ENCODE measurements at regions not wholly inside any gene's neighbourhood (a gene's known extent, or its start where the extent isn't known, plus 50 kb on each side); places are given as distances from the start of the nearest gene placed in this dataset.

DNA sequence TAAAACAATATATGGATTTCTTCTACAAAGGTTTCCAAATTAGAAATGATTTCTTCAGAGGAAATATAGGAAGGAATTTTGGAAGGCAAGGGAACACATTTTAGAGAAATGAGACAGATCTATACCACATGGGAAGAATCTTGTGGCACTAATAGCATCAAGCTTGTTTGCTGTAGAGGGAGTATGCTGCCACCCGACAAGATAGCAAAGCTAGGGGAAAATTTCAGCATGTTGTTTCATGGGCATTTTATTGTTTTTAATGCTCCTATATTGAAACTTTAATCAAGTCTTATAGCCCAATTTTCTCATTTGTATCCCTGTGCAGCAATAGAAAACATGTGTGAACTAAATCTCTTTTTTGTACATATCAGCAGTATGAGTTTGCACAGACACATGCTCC is 551.7 kb upstream of the INTU start:
- no peak for DNase-seq (ENCODE audit: low spot score)

DNA sequence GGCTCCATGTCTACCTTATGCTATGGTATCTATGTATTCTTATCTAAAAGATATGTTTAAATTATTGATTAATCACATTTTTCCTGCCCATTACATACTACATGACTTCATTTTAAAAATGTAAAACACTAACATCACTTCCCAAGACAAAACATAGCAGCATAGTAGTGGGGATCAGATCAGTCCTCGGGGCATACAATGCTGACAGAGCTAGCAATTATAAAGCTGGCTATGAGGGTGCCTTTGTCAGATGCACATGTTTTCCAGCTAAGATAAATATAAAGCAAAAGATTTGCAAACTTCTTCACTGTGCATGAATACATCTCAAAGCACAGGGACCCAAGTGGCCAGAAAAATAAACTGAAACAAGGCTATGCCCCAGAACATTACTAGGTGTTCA is 549.8 kb upstream of the INTU start:
- DNase-seq (ENCODE audit: low spot score), result no peak

DNA sequence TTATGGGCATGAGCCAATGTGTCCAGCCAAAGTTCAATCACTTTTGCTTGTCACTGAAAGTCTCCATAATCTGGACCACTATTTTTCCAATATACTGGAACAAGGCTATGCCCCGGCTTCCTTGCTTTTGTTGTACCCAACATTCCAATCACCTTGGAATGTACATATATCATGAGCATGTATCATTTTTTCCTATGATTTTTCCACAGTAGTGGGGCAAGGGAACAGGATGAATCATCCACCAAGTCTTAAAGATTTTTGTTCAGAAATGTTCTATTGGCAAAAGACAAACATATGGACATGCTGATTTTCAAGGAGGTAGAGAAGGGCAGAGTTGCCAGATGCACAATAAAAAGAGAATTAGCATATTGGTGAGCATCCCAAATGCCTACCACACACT is 548.1 kb upstream of the INTU start:
- no peak for DNase-seq (ENCODE audit: low spot score)

DNA sequence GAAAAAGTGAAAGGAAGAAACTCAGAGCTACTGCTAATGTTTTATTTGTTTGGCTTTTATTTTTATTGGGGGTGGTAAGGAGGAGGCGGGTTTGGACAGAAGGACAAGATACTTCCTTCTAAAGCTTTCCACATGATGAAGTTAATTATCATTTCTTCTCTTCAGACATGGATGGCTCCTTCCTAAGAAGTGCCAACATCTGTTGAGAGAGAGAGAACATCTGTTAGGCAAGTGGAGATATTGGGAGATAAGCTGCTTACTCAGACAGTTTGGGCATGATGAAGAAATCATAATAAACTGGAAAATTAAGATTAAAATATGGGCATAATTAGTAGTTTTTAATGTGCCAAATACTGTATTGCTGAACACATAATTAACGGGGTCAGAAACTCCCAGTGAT is 535.7 kb upstream of the INTU start:
- no peak for DNase-seq (ENCODE audit: low spot score)

DNA sequence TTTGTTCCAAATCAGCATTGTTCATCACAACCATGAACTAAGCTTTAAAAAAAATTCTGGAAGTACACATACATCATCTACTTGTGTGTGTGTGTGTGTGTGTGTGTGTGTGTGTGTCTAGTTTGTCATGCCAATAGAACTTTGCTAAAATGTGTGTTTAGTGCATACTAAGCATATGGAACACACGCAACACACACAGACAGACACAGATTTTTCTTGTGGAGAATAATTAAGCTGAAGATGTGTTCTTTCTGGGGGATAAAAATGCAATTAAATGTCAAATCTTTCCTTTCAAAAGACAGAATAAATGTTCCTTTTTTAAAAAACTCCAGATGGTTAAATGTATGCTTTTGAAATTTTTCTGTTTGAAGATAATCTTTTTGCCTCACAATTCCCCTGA is 530.4 kb upstream of the INTU start:
- no peak for DNase-seq (ENCODE audit: low spot score)

DNA sequence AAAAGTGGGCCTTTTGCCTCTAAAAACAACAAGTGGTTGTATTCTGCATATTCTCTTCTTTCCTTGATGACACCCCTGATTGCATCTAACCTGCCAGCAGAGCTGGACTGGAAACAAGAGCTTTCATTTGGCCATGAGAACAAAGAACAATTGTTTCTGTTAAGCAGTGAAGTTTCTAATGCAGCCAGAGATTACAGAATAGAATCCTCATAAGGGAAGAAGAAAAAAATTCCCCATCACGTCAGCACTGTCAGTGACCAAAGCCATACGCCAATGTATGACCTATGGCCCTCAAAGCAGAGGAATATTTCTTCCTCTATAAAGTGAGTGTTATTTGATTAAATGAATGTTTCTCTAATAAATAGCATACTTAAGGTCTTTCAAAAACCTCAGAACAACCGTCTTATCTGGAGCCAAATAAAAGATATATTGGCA is 529.1 kb upstream of the INTU start:
- no peak for DNase-seq (ENCODE audit: low spot score)

DNA sequence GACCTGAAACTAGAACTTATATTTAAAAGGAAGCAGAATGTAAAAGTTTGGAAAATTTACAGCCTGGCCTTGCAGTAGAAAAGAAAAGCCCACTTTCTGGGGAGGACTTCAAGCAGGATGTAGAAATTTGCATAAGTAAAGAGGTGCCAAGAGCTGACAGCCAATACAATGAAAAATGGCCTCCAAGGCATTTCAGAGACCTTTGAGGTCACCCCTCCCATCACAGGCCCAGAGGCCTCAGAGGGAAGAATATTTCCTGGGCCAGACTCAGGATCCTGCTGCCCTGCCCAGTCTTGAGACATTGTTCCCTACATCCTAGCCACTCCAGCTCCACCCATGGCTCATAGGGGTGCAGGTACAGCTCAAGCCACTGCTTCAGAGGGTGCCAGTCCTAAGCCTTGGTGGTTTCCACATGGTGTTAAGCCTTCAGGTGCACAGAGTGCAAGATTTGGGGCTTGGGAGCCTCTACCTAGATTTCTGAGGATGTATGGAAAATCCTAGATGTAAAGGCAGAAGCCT is 518.9 kb upstream of the INTU start:
- DNase-seq (ENCODE audit: low spot score), result no peak

DNA sequence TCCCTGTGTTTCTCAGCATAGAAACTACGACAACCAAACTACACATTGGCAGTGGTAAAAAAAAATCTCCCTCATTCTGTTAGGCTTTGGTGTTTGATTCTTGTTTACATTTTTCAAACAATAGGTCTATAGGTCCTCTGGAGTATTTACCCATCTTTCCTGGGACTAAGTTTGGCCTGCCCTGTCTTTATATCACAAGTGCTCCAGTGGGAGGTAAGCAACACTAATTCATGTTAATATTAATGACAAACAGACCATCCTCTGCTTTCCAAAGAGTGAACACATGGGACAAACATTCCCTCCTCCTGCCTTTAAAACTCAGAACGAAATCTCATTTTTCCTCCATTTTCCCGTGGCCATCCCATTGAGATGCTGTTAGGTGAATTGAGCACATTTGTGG is 514.1 kb upstream of the INTU start:
- DNase-seq (ENCODE audit: low spot score), result no peak

DNA sequence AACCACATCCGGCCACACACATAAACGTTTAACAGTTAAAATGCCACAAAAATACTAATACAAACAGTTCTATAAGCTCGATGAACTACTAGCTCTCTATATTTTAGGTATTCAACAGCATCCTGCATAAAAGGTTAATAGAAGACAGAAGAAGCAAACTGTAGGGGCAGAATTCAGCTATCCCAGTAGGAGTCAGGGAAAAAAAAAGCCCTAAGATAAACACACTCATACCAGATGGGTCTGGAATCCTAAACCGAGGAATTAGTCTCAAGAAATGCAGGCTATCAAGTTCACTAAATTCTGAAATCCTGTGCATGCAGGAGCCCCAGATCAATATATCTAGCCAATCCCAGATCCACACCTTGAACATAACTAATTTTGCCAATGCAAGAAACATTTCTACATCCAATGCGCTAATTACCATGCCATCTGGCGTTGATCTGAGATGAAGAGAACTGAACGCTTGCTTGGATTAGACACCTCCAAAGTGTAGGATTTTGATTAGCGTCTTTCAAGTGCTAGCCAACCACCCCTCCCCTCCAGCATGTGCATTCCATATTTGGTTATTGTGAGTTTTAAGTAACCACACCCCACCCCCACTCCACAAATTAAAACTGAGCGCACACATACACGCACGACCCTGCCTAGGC is 512.2 kb upstream of the INTU start:
- DNase-seq (ENCODE audit: low spot score), result no peak

DNA sequence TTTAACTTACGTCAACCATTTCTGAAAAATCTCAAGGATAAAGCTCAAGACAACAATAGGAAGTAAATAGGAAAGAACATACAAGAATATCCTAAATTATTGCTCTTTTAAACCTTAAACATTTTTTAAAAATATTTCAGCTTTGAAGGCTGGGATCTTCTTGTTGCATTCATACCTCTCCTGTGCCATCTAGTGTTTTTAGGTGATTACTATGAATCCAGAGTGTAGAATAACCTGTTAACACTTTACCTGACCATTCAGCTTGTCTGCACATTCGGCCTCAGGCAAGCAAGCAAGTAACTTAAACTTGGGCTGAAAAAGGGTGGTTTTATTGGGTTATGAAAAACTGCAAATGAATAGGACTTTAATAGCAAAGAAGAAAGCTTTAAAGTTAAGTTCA is 507.8 kb upstream of the INTU start:
- no peak for DNase-seq (ENCODE audit: low spot score)

DNA sequence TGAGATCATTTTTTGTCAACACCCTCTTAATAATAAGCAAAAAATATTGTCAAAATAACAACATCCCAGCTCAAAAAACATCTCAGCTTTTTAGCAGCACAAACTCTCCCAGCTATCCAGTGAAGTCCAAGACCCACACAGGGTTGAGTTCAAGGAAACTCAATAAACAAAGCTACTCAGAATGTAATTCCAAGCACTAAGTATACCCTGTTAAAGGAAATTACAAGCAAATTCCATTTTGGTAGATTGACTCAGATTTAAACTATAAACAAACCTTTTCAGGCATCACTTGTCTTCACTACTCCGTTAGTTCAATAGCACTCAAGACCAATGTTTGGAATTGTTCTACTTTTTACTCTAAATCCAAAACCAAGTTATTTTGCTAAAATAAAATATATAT is 506.0 kb upstream of the INTU start:
- DNase-seq (ENCODE audit: low spot score), result no peak

DNA sequence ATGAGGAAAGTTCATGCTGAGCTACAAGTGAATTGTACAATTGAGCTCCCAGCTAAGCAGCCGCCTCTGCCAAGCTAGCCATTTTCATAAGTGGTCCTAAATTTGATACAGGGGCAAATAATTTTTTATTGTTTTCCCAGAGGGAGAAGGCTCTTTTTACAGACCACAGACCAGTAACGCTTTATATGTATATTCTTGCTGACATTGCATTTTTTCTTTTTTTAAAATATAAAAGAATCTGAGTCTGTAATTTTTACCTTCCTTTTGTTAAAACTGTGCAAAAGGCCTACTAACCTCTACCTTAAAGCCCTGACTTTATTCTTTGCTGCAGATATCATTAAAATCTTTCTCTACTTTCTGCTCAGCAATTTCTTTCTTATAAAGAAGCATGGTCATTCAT is 501.2 kb upstream of the INTU start:
- DNase-seq (ENCODE audit: low spot score), result no peak

DNA sequence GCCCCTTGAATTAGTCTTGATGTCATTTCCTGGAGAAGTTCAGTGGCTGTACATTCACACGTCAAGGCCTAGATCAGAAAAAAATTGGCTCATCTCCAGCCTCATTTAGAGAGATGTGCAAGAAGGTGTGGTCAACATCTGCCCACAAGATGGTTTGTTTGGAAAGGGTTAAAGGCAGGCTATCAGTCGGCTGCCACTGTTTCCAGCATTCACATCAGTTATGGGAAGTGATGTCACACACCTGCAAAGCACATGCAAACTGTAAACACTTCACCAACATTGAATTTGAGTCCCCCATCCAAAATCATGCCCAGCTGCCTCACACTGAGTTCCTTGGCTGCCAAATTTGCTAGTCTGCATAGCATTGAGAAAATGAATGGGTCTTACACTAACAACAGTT is 498.3 kb upstream of the INTU start:
- no peak for DNase-seq (ENCODE audit: low spot score)

DNA sequence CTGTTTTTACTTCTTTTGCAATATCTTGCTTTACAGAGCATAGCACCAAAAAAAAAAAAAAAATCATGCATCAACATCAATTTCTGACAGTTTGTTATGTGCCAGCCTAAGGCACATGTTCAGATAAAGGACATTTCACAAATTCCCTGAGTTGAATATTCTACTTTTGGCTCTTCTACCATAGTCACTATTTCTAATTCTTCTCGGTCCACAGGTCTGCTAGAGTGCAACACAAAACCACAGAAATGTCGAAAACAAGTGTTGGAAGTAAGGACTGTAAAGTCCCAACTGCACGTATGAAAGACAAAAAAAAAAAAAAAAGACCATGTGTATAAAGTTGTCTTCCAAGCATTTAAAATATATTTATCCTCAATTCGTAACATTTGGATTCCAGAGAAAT is 494.2 kb upstream of the INTU start:
- no peak for DNase-seq (ENCODE audit: low spot score)

DNA sequence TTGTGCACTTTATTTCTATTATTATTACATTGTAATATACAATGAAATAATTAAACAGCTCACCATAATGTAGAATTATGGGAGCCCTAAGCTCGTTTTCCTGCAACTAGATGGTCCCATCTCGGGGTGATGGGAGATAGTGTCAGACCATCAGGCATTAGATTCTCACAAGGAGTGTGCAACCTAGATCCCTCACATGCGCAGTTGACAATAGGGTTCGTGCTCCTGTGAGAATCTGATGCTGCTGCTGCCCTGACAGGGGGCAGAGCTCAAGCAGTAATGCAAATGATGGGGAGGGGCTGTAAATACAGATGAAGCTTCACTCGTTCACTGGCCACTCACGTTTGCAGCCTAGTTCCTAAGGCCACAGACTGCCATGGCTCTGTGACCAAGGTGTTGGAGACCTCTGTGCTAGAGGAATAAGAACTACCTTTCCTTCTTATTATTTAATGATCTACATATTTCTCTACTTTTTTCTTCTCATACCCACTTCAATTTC is 492.9 kb upstream of the INTU start:
- no peak for DNase-seq (ENCODE audit: low spot score)

DNA sequence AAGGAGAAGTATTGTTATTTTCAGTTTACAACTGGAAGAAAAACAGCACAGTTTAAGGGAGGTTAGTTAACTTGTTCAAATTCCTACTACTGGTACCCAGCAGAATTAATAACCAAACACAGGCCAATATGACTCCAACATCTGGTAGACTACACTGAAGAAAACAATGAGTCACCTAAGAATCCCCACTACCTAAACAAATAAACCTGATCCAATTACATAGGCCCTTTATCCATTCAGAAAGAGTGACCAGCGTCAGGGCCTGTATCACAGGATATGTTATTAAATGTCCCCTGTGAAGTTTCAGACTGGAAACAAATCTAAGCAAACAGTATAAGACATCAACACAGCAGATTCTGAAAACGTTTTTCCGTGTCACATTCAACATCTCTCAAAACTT is 492.5 kb upstream of the INTU start:
- DNase-seq (ENCODE audit: low spot score), result no peak

DNA sequence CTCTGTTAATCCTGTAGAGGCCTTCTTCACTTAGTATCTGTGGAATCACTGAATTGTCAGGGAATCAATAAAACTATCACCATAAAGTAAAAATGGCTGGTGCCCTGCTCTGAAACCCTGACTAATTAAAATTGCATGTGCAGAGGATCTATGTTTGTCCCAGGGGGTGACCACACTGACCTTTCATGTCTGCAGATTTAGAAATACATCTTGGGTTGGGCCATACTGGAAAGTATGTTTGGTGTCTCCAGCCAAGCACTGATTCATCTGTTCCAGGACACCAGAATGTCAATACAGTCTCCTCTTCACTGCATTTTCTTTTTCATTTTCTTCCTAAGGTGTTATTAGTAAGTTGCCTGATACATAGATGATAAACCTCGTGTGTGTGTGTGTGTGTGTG is 490.9 kb upstream of the INTU start:
- DNase-seq (ENCODE audit: low spot score), result no peak

DNA sequence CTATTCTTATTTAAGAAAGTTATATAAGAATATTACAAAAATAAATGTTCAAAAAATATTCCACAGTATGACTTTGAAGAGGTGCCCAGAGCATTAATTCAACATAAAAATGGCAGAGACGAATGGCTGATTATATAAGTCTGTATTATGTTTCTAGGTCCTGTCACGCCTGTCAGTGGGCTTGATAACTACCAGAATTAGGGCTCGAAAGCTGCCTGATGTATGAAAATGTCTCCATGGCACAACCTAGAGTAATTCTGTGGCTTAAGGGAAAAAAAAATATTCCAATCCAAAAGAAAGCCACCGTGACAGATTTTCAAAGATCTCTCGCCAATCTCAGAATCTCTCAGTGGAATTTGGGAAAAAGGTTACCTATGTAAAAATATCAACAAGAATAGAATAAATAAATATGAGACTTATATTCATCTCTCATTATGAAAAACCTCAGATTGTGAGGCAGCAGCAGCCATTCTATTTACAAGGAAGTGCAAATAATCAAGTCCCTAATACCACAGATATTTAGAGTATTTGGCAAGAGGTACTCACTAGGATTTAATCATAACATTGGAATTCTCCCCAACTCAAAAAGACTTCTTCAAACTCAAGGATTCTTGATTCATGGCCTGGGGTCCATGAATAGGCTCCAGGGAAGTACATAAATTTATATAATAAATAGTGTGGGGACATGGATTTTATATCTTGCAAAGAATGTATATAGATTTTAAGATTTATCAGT is 489.1 kb upstream of the INTU start:
- no peak for DNase-seq (ENCODE audit: low spot score)

DNA sequence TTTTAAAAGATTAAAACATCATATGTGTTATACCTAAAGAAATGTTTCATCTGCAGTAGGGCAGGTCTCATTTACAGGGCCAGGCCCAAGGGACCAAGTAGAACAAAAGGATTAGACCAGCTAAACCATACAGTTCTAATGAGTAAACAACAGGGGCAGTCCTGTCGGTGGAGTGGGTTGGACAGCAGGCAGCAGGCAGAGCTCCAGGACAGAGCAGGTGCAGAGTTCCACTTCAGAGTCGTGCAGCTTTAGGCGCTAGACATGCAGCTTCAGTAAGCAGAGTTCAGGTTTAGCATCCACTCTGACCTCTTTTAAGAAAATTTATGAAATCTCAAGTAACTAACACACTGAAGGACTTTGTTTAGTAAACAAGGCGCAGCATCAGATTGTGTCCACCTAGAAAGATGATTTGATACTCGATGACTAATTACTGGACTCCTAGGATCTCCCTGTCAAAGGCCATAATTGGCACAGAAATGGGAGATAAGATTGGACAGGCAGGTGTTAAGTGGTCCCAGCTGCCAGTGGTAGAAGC is 487.7 kb upstream of the INTU start:
- DNase-seq (ENCODE audit: low spot score), result no peak

DNA sequence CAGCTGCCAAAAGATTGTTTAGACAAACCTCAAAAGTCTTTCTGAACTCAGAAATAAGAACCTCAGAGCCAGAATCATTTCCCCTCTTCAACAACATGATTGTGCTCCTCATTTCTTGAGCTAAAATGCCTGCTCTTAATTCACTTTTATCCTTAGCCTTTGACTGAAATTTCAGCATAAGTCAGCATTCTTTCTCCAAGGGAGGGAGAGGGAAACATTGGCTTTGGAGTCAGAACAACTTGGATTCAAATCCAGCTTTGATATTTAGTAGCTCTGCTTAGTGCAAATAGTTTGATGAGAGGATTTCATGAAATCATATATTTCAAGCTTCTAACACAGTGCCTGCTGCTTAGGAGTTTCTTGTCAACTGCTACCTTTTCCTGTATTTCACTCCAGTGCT is 484.6 kb upstream of the INTU start:
- no peak for DNase-seq (ENCODE audit: low spot score)

DNA sequence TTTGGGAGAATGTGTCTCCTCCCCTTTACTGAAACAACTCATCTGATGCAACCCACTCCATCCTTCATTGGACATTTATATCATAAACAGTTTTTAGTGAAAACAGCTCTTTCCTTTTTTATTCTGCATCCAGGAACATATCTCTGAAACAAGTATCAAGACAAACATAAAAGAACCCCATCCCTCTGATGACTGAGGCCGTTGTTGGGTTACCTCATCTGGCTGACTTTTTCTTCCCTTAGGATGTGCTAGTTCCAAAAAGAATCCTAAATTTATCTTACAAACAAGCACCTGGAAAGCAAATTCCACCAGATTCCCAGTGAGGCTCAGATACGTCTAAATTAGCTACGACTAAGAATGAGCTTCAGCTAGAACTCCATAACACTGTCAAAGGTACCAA is 483.7 kb upstream of the INTU start:
- DNase-seq (ENCODE audit: low spot score), result no peak

DNA sequence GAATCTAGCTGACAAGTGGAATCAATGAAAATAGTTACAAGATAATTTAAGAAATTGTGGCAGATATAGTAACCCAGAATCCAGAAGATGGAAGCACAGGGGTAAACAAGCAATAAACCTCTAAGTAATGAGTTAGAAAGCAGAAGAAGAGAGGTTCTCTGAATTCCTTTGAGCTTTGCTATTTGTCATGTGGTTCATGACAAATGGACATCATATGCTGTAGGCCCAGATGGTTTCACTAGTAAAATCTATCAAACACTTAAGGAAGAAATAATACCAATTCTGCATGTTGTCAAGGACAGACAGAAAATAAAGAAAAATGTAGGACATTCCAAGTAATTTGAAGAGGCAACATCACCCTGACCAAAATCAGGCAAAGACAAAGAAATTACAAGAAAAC is 480.8 kb upstream of the INTU start:
- no peak for DNase-seq (ENCODE audit: low spot score)

DNA sequence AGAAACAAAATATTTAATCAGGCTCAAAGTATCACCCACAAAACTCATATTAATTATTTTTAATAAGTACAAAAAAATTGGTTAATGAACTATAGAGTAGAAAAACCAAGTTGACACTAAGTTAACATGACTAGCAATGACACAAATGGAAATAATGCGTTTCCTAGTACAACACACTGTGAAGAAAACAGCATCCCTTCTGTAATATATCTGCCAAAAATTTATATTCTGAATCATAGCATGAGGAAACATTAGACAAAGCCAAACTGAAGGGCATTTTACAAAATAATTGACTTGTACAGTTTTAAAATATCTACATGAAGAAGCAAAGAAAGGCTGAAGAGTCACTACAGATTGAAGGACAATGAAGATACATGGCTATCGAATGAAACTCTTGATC is 477.6 kb upstream of the INTU start:
- no peak for DNase-seq (ENCODE audit: low spot score)

DNA sequence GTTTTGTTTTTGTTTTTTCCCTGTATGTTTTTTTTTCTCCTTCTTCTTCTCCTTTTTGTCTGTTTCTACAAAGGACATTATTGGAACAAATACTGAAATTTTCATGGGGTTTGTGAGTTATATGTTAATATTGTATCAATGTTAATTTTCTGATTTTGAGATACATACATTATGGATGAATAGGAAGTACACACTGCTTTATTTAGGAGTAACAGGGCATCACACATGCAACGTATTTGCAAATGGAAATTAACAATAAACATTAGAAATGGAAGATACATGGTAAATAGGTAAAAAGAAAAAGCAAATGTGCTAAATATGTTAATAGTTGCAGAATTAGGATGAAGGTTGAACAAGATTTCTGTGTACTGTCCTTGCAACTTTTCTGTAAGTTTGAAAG is 477.2 kb upstream of the INTU start:
- DNase-seq (ENCODE audit: low spot score), result no peak

All from RKO (cell line).